ENCODE measurements at regions not wholly inside any gene's neighbourhood (a gene's known extent, or its start where the extent isn't known, plus 50 kb on each side); places are given as distances from the start of the nearest gene placed in this dataset.

- no peak for TF ChIP-seq SUZ12 (IDR thresholded peaks at IDR 0.05; ENCODE audit: extremely low read depth, insufficient read depth, insufficient read length)
- no peak for TF ChIP-seq ZNF274 (IDR thresholded peaks at IDR 0.05; ENCODE audit: low read depth, low read length)
Observed at GRCh38 chr10:52663161-52663560, 109.4 kb downstream of the MBL2 start.
